ENCODE measurements at regions not wholly inside any gene's neighbourhood (a gene's known extent, or its start where the extent isn't known, plus 50 kb on each side); places are given as distances from the start of the nearest gene placed in this dataset.

- TF ChIP-seq CTCF (IDR thresholded peaks at IDR 0.05; ENCODE audit: low read length), result no peak
- TF ChIP-seq EZH2 (optimal IDR thresholded peaks at IDR 0.05; ENCODE audit: low read depth, low read length), result no peak
- no peak for TF ChIP-seq EZH2phosphoT487 (IDR thresholded peaks at IDR 0.05; ENCODE audit: low read length)
Observed at GRCh38 chr3:152206243-152206760, 62.4 kb upstream of the MBNL1 start.

All from MM.1S (cell line).